Cardiac muscle cell (in vitro differentiated cells and primary cell): ENCODE measurements at regions not wholly inside any gene's neighbourhood (a gene's known extent, or its start where the extent isn't known, plus 50 kb on each side); places are given as distances from the start of the nearest gene placed in this dataset.
"Not testable (repeated sequence)": the region's sequence is repeated elsewhere in the genome, so short reads cannot be mapped to it uniquely, and the experiment has no call there.

Source experiments
- DNase-seq, 2 donors: peaks; one replicate each; pipeline versions ENCODE4 v3.0.0 to v3.0.0-alpha.2; 2010 to 2017; ENCODE audit warnings: low read depth in 1 of 2, low spot score in 1 of 2
- H3K27ac ChIP-seq: fragments of 200-600 bp; sonication (generic); 2 replicates; pipeline ENCODE4 v1.5.1; 2016
- H3K27me3 ChIP-seq: fragments of 200-600 bp; sonication (generic); 2 replicates; pipeline ENCODE4 v1.6.0; 2016; ENCODE audit warnings: control low read depth
- H3K36me3 ChIP-seq: fragments of 200-600 bp; sonication (generic); 2 replicates; pipeline ENCODE4 v1.5.1; 2016; ENCODE audit warnings: control low read depth
- H3K4me1 ChIP-seq: fragments of 200-600 bp; sonication (generic); 2 replicates; pipeline ENCODE4 v1.8.1; 2017; ENCODE audit warnings: low read depth, mild to moderate bottlenecking, mixed run types
- H3K4me3 ChIP-seq: fragments of 200-600 bp; sonication (generic); 2 replicates; pipeline ENCODE4 v1.5.1; 2016; ENCODE audit warnings: mild to moderate bottlenecking
- H3K9me3 ChIP-seq: fragments of 200-600 bp; sonication (generic); 2 replicates; pipeline ENCODE4 v1.5.1; 2017; ENCODE audit warnings: low read depth, mild to moderate bottlenecking, control low read depth
- CTCF ChIP-seq: IDR thresholded peaks from 2 replicates; pipeline ENCODE4 v1.5.1; 2012; ENCODE audit warnings: low read depth, mild to moderate bottlenecking, low read length

GRCh38 chr9:25322142-25322541, 356.1 kb downstream of the TUSC1 start:
- no peak for TF ChIP-seq CTCF
- DNase-seq = no peak
- no peaks in the 10 kb centered on the region for H3K9me3 ChIP-seq
- no peaks in the 10 kb centered on the region for H3K27me3 ChIP-seq
- no peaks in the 10 kb centered on the region for H3K4me1 ChIP-seq
- H3K36me3 ChIP-seq = no peaks in the 10 kb centered on the region
- H3K4me3 ChIP-seq = no peak overlapping the region
- no peak overlapping the region for H3K27ac ChIP-seq

GRCh38 chr9:25310961-25311360, 367.3 kb downstream of the TUSC1 start:
- Histone ChIP-seq H3K4me1 (no peaks in the 10 kb centered on the region), H3K9me3 (no peaks in the 10 kb centered on the region), H3K36me3 (no peaks in the 10 kb centered on the region), H3K27ac (no peak overlapping the region), H3K4me3 (no peak overlapping the region), H3K27me3 (no peaks in the 10 kb centered on the region)
- DNase-seq = no peak
- TF ChIP-seq CTCF = no peak

- no peaks in the 10 kb centered on the region for H3K36me3 ChIP-seq
- H3K4me1 ChIP-seq = no peaks in the 10 kb centered on the region
- no peaks in the 10 kb centered on the region for H3K9me3 ChIP-seq
- no peak overlapping the region for H3K4me3 ChIP-seq
- DNase-seq = no peak
- no peaks in the 10 kb centered on the region for H3K27me3 ChIP-seq
- no peak for TF ChIP-seq CTCF
- H3K27ac ChIP-seq = no peak overlapping the region
Measured at GRCh38 chr9:25308549-25308948, 369.7 kb downstream of the TUSC1 start.

GRCh38 chr9:25302601-25303000, 375.6 kb downstream of the TUSC1 start:
- H3K4me1 ChIP-seq = no peaks in the 10 kb centered on the region
- no peak for TF ChIP-seq CTCF
- H3K4me3 ChIP-seq = no peak overlapping the region
- H3K27me3 ChIP-seq = no peaks in the 10 kb centered on the region
- H3K27ac ChIP-seq = no peak overlapping the region
- no peaks in the 10 kb centered on the region for H3K9me3 ChIP-seq
- DNase-seq = no peak
- no peaks in the 10 kb centered on the region for H3K36me3 ChIP-seq

GRCh38 chr9:25288195-25288594, 390.0 kb downstream of the TUSC1 start:
- H3K4me3 ChIP-seq, H3K36me3 ChIP-seq, H3K4me1 ChIP-seq, H3K9me3 ChIP-seq, DNase-seq, H3K27ac ChIP-seq, H3K27me3 ChIP-seq: not testable (repeated sequence)

- Histone ChIP-seq H3K27me3 (no peaks in the 10 kb centered on the region), H3K27ac (no peak overlapping the region), H3K36me3 (no peaks in the 10 kb centered on the region), H3K9me3 (no peaks in the 10 kb centered on the region), H3K4me1 (no peaks in the 10 kb centered on the region), H3K4me3 (no peak overlapping the region)
- TF ChIP-seq CTCF = no peak
- DNase-seq = no peak
Measured at GRCh38 chr9:25284365-25284764, 393.9 kb downstream of the TUSC1 start.
